Left lung (tissue), 4 donors: ENCODE measurements at regions not wholly inside any gene's neighbourhood (a gene's known extent, or its start where the extent isn't known, plus 50 kb on each side); places are given as distances from the start of the nearest gene placed in this dataset.

Source experiments
- ATAC-seq: fragments of 200-7000 bp; cut with Tn5 transposase; one replicate; pipeline ENCODE4 v1.9.1; 2020; ENCODE audit warnings: moderate library complexity
- DNase-seq, 4 donors: peaks; one replicate each; pipeline ENCODE4 v3.0.0-alpha.2; 2013 to 2020
- H3K27ac ChIP-seq, 2 donors: fragments of 200-600 bp; sonication (generic) in 1 of 2; one replicate each; pipeline versions ENCODE4 v1.5.0 to v1.8.0; 2020 to 2021
- H3K27me3 ChIP-seq, 2 donors: fragments of 200-600 bp; sonication (generic) in 1 of 2; one replicate each; pipeline versions ENCODE4 v1.5.0 to v1.8.0; 2020 to 2021
- H3K36me3 ChIP-seq, 2 donors: fragments of 200-600 bp; sonication (generic) in 1 of 2; one replicate each; pipeline versions ENCODE4 v1.5.0 to v1.8.0; 2020 to 2021
- H3K4me1 ChIP-seq, 2 donors: fragments of 200-600 bp; one replicate each; pipeline ENCODE4 v1.8.0; 2021
- H3K4me3 ChIP-seq, 2 donors: fragments of 200-600 bp; sonication (generic) in 1 of 2; one replicate each; pipeline versions ENCODE4 v1.5.0 to v1.8.0; 2020 to 2021; ENCODE audit warnings: mild to moderate bottlenecking in 1 of 2
- H3K9me3 ChIP-seq, 2 donors: fragments of 200-600 bp; sonication (generic) in 1 of 2; one replicate each; pipeline versions ENCODE4 v1.5.0 to v1.8.0; 2020 to 2021
- intact Hi-C, 2 donors: fragments of 100-400 bp; cut with DNase I; formaldehyde crosslinking; loops; one replicate each; pipeline versions ENCODE4 v1.11.2 to v1.14.2; 2022
- TF ChIP-seq, protein P1 (sequence below), 2 donors: fragments of 200-600 bp; sonication (generic) in 1 of 2; IDR thresholded peaks; one replicate each; pipeline versions ENCODE4 v1.5.0 to v1.8.0; 2021; ENCODE audit warnings: antibody characterized with exemption in 2 of 2
- donor health status: DM: no; HTN: yes; CAD: no.
- donor health status: DM: no; HTN: no; CAD: no.

DNA sequence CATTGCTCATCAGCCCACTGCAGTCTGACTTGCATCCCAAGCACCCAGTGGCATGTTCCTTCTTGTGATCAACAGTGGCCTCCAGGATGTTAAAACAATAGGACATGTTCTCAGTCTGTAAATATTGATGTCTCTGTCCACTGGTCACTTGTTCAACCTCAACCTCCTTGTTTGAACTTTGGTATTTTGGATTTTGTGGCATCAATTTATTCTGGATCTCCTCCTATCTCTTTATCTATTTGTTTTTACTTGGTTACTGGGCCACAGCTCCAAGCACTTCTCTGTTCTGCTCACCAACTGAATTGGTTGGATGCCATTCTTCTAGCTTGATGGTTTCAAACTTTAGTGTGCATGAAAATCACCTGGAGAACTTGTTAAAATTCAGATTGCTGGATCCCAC is 1414.8 kb upstream of the CELF4 start:
- DNase-seq (no peak), ATAC-seq (no peak)
- TF ChIP-seq, protein P1, sequence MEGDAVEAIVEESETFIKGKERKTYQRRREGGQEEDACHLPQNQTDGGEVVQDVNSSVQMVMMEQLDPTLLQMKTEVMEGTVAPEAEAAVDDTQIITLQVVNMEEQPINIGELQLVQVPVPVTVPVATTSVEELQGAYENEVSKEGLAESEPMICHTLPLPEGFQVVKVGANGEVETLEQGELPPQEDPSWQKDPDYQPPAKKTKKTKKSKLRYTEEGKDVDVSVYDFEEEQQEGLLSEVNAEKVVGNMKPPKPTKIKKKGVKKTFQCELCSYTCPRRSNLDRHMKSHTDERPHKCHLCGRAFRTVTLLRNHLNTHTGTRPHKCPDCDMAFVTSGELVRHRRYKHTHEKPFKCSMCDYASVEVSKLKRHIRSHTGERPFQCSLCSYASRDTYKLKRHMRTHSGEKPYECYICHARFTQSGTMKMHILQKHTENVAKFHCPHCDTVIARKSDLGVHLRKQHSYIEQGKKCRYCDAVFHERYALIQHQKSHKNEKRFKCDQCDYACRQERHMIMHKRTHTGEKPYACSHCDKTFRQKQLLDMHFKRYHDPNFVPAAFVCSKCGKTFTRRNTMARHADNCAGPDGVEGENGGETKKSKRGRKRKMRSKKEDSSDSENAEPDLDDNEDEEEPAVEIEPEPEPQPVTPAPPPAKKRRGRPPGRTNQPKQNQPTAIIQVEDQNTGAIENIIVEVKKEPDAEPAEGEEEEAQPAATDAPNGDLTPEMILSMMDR (IDR thresholded peaks at IDR 0.05) = no peak
- no peaks in the 10 kb centered on the region for H3K4me1 ChIP-seq
- intact Hi-C loops = no loop called here
- H3K27me3 ChIP-seq = no peaks in the 10 kb centered on the region
- no peak overlapping the region for H3K4me3 ChIP-seq
- H3K9me3 ChIP-seq = no peaks in the 10 kb centered on the region
- H3K27ac ChIP-seq = no peak overlapping the region
- no peaks in the 10 kb centered on the region for H3K36me3 ChIP-seq

DNA sequence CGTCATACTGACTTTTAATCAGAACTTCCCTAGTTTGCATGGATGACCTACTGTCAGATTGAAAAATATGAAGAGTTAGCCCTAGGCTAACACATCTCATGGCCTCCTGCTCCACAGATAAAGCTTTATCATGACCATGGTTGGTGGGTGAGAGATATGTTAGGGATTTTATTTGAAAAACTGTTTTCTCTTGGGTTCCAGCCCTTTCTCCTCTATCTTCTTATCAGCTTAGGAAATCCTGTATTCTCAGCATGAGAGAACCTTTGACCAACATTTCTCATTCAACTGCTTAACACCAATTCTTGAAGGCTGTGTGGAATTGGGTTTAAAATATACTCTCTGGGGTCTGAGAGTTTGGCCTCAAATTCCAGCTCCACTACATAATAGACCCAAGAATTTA is 1407.0 kb upstream of the CELF4 start:
- ATAC-seq = no peak

DNA sequence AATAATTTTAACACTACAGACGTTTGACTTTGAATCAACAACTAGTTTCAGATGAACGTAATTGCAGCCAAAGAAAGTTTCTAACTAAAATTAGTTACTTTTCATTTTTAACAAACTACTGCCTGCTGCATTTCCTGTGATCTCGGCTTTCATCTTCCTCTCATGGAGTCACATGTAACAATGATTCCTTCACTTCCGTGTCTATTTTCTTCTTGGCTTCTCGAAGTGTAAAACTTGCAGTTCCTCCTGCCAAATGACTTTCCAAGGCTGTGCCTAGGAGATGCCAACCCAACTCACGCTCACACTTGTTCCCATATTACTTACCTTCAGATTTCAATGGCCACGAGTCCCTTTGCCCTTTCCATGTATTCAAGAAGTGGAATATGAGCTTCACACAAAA is 1406.3 kb upstream of the CELF4 start:
- H3K9me3 ChIP-seq = peaks cover 0 to 3% of the 10 kb centered on the region in 2 donors
- intact Hi-C loops = no loop called here
- H3K4me3 ChIP-seq = no peak overlapping the region
- no peaks in the 10 kb centered on the region for H3K4me1 ChIP-seq
- H3K36me3 ChIP-seq = no peaks in the 10 kb centered on the region
- ATAC-seq = no peak
- DNase-seq = no peak
- H3K27me3 ChIP-seq = no peaks in the 10 kb centered on the region
- TF ChIP-seq, protein P1 (IDR thresholded peaks at IDR 0.05) = no peak
- H3K27ac ChIP-seq = no peak overlapping the region

More for the DNA sequence above, 1407.0 kb upstream of the CELF4 start:
- no peak overlapping the region for H3K4me3 ChIP-seq
- H3K9me3 ChIP-seq = peaks cover 0 to 3% of the 10 kb centered on the region in 2 donors
- intact Hi-C loops = no loop called here
- no peaks in the 10 kb centered on the region for H3K36me3 ChIP-seq
- TF ChIP-seq, protein P1 (IDR thresholded peaks at IDR 0.05) = no peak
- H3K27me3 ChIP-seq = no peaks in the 10 kb centered on the region
- no peaks in the 10 kb centered on the region for H3K4me1 ChIP-seq
- H3K27ac ChIP-seq = no peak overlapping the region
- no peak for DNase-seq

DNA sequence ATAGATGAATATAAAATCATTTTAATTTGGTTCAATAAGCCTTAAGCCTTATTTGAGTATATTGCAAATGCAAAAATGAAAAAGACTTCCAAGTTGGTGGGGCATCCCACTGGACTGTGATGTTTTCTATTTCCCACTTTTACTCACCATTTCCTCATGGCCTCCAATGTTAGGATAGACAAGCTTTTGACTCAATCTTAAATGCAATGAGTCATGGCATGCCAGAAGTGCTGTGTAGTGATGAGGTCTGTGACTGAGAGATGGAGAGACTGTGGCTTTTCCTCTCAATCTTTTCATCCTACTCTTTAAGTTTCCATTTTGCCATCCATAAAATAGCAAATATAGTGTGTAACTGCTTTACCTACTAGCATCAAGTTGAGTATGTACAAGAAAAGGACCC is 1401.2 kb upstream of the CELF4 start:
- Histone ChIP-seq H3K27ac (no peak overlapping the region), H3K4me1 (no peaks in the 10 kb centered on the region), H3K9me3 (peaks cover 0 to 3% of the 10 kb centered on the region in 2 donors), H3K36me3 (no peaks in the 10 kb centered on the region), H3K4me3 (no peak overlapping the region), H3K27me3 (no peaks in the 10 kb centered on the region)
- DNase-seq = no peak
- TF ChIP-seq, protein P1 (IDR thresholded peaks at IDR 0.05) = no peak
- no peak for ATAC-seq
- intact Hi-C loops = no loop called here

DNA sequence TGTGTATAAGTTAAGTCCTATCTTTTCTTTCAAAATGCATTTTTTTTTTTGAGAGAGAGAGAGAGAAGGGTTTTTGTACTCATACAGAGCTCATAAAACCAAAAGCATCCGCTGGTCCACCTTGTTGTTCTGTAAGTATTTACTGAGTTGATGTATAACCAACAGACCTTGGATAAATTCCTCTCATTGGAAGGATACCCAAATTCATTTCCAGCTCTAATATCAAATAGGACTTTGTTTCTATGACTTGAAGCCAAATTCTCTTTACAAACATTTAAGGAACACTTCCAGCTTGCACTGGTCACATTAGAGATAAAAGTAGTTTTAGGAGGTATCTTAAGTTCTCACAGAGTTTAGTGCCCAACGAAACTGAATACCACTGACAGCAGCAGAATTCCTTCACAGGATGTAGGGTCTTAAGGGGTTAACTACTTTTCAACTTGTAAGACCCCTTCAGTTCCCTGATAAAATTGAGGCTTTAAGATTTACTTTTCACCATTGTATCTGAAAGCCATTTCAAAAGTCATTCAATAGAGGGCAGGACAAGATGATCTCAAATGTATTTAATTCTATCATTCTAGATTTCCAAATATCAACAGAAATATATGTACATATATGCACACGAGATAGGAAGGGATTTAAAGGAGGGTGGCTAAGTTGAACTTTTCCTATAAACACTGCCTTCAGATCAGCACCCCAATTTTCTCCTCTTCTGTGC is 1398.5 kb upstream of the CELF4 start:
- H3K4me3 ChIP-seq = no peak overlapping the region
- DNase-seq (no peak), ATAC-seq (no peak)
- H3K27ac ChIP-seq = no peak overlapping the region
- H3K36me3 ChIP-seq = no peaks in the 10 kb centered on the region
- intact Hi-C loops = no loop called here
- TF ChIP-seq, protein P1 (IDR thresholded peaks at IDR 0.05) = no peak
- no peaks in the 10 kb centered on the region for H3K4me1 ChIP-seq
- no peaks in the 10 kb centered on the region for H3K27me3 ChIP-seq
- H3K9me3 ChIP-seq = peaks cover 0 to under 1% of the 10 kb centered on the region in 2 donors
